ENCODE measurements at regions not wholly inside any gene's neighbourhood (a gene's known extent, or its start where the extent isn't known, plus 50 kb on each side); places are given as distances from the start of the nearest gene placed in this dataset.

DNA sequence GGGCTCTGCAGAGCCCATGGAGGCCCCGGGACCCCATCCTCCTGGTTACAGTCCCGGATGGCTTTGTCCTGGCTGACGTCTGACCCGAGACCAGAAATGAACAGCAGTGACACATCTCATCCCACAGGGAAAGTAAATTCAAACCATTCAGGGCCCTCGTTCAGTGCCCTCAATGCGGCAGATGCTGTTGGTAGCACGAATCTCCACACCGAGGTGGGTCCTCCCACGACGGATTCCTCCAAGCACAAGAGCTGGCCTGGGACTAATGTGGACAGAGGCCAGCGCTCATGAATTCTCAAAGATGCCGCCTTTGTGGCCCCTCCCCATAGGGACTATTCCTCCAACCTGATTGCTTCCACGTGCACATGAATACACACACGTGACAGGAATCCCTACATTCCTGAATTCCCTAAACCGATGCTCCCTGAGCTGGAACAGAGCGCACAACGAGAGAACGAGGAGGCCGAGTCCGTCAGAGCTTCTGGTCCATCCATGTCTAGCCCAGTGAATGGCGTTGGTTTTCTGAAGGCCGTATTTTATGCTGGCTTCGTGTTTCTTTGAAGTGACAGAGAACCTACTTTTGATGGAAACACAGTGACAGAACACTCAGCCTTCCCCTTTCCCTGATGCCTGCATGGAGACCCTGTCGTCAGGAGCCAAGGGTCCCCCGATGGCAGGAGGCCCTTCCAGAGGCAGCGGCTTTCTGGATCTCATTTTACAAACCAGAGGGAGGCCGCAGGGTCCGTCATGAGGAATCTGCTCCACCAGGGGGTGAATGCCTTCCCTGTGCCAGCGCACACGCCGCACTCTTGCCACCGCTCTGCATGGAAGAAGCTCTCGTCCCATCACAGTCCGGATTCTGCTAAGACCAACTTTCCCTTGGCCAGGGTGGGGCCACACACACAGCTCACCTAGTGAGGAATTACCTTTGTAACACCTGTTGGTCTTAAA, 64.3 kb upstream of the SNTG2 start:
- no peak overlapping the region for H3K4me3 ChIP-seq (replicated peaks in 1 of 3; ENCODE audit: insufficient read depth in 1 of 3, low read depth in 2 of 3, low read length in 3 of 3)
- WGBS (ENCODE audit: low lambda C conversion rate): 29% methylated on average over 25 of the region's 34 CpGs
- no peak for FAIRE-seq

More for the DNA sequence above, 64.3 kb upstream of the SNTG2 start:
- ChIA-PET CTCF (ENCODE audit: low intra/inter-chr PET ratio, low total read pairs) (no interaction called here), POLR2A (no interaction called here)
- H3K27ac ChIP-seq (ENCODE audit: extremely low read length, insufficient read depth, low read length): no peak overlapping the region
- H4K20me1 ChIP-seq (ENCODE audit: insufficient read depth, low read length): no peaks in the 10 kb centered on the region
- no peak overlapping the region for H2AFZ ChIP-seq (ENCODE audit: low read length)
- in situ Hi-C loops (cut with HindIII; ENCODE audit: extremely low pct_ligation_motif_present, low pct_unique_long_range_greater_than_20kb) (no loop called here), intact Hi-C loops (cut with micrococcal nuclease; ENCODE audit: unreplicated experiment) (no loop called here)
- DNase-seq (ENCODE audit: low spot score) (no peak), ATAC-seq (peak; percentile 39; the same call in 1 of the 3 replicates)
- no peaks in the 10 kb centered on the region for H3K79me2 ChIP-seq (ENCODE audit: insufficient read depth, low read length)
- BruUV-seq (replicated peaks): no TSS peak
- peaks cover 14 to 75% of the 10 kb centered on the region in 2 experiments; a peak in 4 of 5 replicates for H3K27me3 ChIP-seq (ENCODE audit: control insufficient read depth in 1 of 2, insufficient read depth in 2 of 2, low read length in 2 of 2)
- no peak overlapping the region for H3K9ac ChIP-seq (ENCODE audit: insufficient read depth, low read depth, low read length)
- H3K36me3 ChIP-seq (replicated peaks in 1 of 2; ENCODE audit: control insufficient read depth in 1 of 2, insufficient read depth in 2 of 2, low read length in 2 of 2): no peaks in the 10 kb centered on the region
- no peaks in the 10 kb centered on the region for H3K4me1 ChIP-seq (ENCODE audit: insufficient read depth, low read length)
- no peaks in the 10 kb centered on the region for H3K9me3 ChIP-seq (ENCODE audit: low read length)
- TF ChIP-seq ZSCAN21 (CRISPR knock-in tag; IDR thresholded peaks at IDR 0.05; ENCODE audit: borderline replicate concordance): no peak
- TF ChIP-seq ZNF614 (CRISPR knock-in tag; IDR thresholded peaks at IDR 0.05; ENCODE audit: borderline replicate concordance): no peak
- no peak for TF ChIP-seq ETV6 (CRISPR knock-in tag; conservative IDR thresholded peaks at IDR 0.05)
- no peak for TF ChIP-seq PHF8 (CRISPR knock-in tag; IDR thresholded peaks at IDR 0.05)
- no peak for TF ChIP-seq SRSF1 (optimal IDR thresholded peaks at IDR 0.05; ENCODE audit: low read depth, low read length)
- no peak for TF ChIP-seq ZNF235 (CRISPR knock-in tag; IDR thresholded peaks at IDR 0.05; ENCODE audit: borderline replicate concordance)
- TF ChIP-seq, protein P1, sequence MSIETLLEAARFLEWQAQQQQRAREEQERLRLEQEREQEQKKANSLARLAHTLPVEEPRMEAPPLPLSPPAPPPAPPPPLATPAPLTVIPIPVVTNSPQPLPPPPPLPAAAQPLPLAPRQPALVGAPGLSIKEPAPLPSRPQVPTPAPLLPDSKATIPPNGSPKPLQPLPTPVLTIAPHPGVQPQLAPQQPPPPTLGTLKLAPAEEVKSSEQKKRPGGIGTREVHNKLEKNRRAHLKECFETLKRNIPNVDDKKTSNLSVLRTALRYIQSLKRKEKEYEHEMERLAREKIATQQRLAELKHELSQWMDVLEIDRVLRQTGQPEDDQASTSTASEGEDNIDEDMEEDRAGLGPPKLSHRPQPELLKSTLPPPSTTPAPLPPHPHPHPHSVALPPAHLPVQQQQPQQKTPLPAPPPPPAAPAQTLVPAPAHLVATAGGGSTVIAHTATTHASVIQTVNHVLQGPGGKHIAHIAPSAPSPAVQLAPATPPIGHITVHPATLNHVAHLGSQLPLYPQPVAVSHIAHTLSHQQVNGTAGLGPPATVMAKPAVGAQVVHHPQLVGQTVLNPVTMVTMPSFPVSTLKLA (IDR thresholded peaks at IDR 0.05): peak; percentile 95
- no peak for TF ChIP-seq NR1H2 (CRISPR knock-in tag; IDR thresholded peaks at IDR 0.05; ENCODE audit: borderline replicate concordance, low read depth)
- TF ChIP-seq, protein P2, sequence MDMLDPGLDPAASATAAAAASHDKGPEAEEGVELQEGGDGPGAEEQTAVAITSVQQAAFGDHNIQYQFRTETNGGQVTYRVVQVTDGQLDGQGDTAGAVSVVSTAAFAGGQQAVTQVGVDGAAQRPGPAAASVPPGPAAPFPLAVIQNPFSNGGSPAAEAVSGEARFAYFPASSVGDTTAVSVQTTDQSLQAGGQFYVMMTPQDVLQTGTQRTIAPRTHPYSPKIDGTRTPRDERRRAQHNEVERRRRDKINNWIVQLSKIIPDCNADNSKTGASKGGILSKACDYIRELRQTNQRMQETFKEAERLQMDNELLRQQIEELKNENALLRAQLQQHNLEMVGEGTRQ (IDR thresholded peaks at IDR 0.05; ENCODE audit: low read depth, low read length): peak; percentile 41; the same call in 1 of the 2 replicates
- TF ChIP-seq, protein P2 (CRISPR knock-in tag; IDR thresholded peaks at IDR 0.05; ENCODE audit: borderline replicate concordance): no peak
- no peak for TF ChIP-seq ELF1 (CRISPR knock-in tag; IDR thresholded peaks at IDR 0.05)
- H3K4me2 ChIP-seq (ENCODE audit: low read depth, low read length): no peak overlapping the region
